Tibial nerve (tissue), 4 donors: ENCODE measurements at regions not wholly inside any gene's neighbourhood (a gene's known extent, or its start where the extent isn't known, plus 50 kb on each side); places are given as distances from the start of the nearest gene placed in this dataset.

Experiments
- DNase-seq, 2 donors: peaks; one replicate each; pipeline ENCODE4 v3.0.0-alpha.2; 2019; ENCODE audit warnings: low spot score in 2 of 2
- H3K27ac ChIP-seq, 4 donors: fragments of 200-600 bp; sonication (generic) in 3 of 4; one replicate each; pipeline ENCODE4 v1.5.1; 2017 to 2019; ENCODE audit warnings: mild to moderate bottlenecking in 1 of 4
- H3K27me3 ChIP-seq, 2 donors: fragments of 200-600 bp; sonication (generic) in 1 of 2; one replicate each; pipeline versions ENCODE4 v1.5.1 to v1.6.0; 2017 to 2019
- H3K36me3 ChIP-seq, 3 donors: fragments of 200-600 bp; sonication (generic); one replicate each; pipeline ENCODE4 v1.5.1; 2018 to 2019
- H3K4me1 ChIP-seq, 4 donors: fragments of 200-600 bp; sonication (generic) in 3 of 4; one replicate each; pipeline ENCODE4 v1.5.1; 2017 to 2019
- H3K4me3 ChIP-seq, 4 donors: fragments of 200-600 bp; sonication (generic) in 3 of 4; one replicate each; pipeline ENCODE4 v1.5.1; 2017 to 2019; ENCODE audit warnings: mild to moderate bottlenecking in 1 of 4, moderate library complexity in 1 of 4
- H3K9me3 ChIP-seq, 4 donors: fragments of 200-600 bp; sonication (generic) in 3 of 4; one replicate each; pipeline ENCODE4 v1.5.1; 2017 to 2019
- CTCF ChIP-seq, 5 experiments: fragments of 200-600 bp in 3 of 5; fragments of 450-650 bp in 2 of 5; sonication (generic) in 3 of 5; IDR thresholded peaks; one replicate each; pipeline ENCODE4 v1.5.1; 2016 to 2019; ENCODE audit warnings: antibody characterized with exemption in 5 of 5, mild to moderate bottlenecking in 3 of 5, moderate library complexity in 2 of 5
- EP300 ChIP-seq, 2 donors: sonication (generic); formaldehyde crosslinking; IDR thresholded peaks; one replicate each; pipeline ENCODE4 v1.6.1; 2017; ENCODE audit warnings: antibody characterized with exemption in 2 of 2, mild to moderate bottlenecking in 1 of 2
- POLR2A ChIP-seq, 2 donors: fragments of 450-650 bp; IDR thresholded peaks; one replicate each; pipeline ENCODE4 v1.6.1; 2017; ENCODE audit warnings: antibody characterized with exemption in 2 of 2, mild to moderate bottlenecking in 2 of 2, moderate library complexity in 2 of 2
- WGBS, 2 donors: methylation state at CpG; one replicate each; pipeline ENCODE4 v1.1.5; 2018; 5-methylcytosine and 5-hydroxymethylcytosine counted together

- Histone ChIP-seq H3K36me3 (no peaks in the 10 kb centered on the region), H3K27ac (no peak overlapping the region), H3K4me1 (no peaks in the 10 kb centered on the region), H3K9me3 (no peaks in the 10 kb centered on the region), H3K4me3 (no peak overlapping the region), H3K27me3 (no peaks in the 10 kb centered on the region)
- DNase-seq: no peak
- TF ChIP-seq CTCF (IDR thresholded peaks at IDR 0.05) (no peak), POLR2A (IDR thresholded peaks at IDR 0.05) (no peak), EP300 (IDR thresholded peaks at IDR 0.05) (no peak)
- 85 to 90% methylated on average over 1 of the region's 1 CpG for WGBS, 2 donors
Measured at GRCh38 chr1:221605569-221605968, 136.3 kb downstream of the DUSP10 start.

- Histone ChIP-seq H3K27ac (no peak overlapping the region), H3K4me3 (no peak overlapping the region), H3K27me3 (no peaks in the 10 kb centered on the region), H3K9me3 (no peaks in the 10 kb centered on the region), H3K36me3 (no peaks in the 10 kb centered on the region), H3K4me1 (no peaks in the 10 kb centered on the region)
- DNase-seq: no peak
- TF ChIP-seq EP300 (IDR thresholded peaks at IDR 0.05): no peak
- no peak for TF ChIP-seq CTCF (IDR thresholded peaks at IDR 0.05)
- no peak for TF ChIP-seq POLR2A (IDR thresholded peaks at IDR 0.05)
- 66 to 72% methylated on average over 4 of the region's 4 CpGs for WGBS, 2 donors
Measured at GRCh38 chr1:221606256-221606655, 135.6 kb downstream of the DUSP10 start.

GRCh38 chr1:221608835-221609320 lies 133.0 kb downstream of the DUSP10 start:
- no peak for TF ChIP-seq POLR2A (IDR thresholded peaks at IDR 0.05)
- TF ChIP-seq EP300 (IDR thresholded peaks at IDR 0.05): no peak
- TF ChIP-seq CTCF (IDR thresholded peaks at IDR 0.05): no peak

GRCh38 chr1:221611656-221612046 lies 130.2 kb downstream of the DUSP10 start:
- no peak overlapping the region for H3K27ac ChIP-seq
- no peak overlapping the region for H3K4me3 ChIP-seq
- TF ChIP-seq CTCF (IDR thresholded peaks at IDR 0.05) (no peak), POLR2A (IDR thresholded peaks at IDR 0.05) (no peak), EP300 (IDR thresholded peaks at IDR 0.05) (no peak)
- no peaks in the 10 kb centered on the region for H3K9me3 ChIP-seq
- no peak for DNase-seq
- H3K36me3 ChIP-seq: no peaks in the 10 kb centered on the region
- H3K27me3 ChIP-seq: no peaks in the 10 kb centered on the region
- 45 to 68% methylated on average over 2 of the region's 2 CpGs for WGBS, 2 donors
- peaks cover 0 to 8% (median 0%) of the 10 kb centered on the region in 4 donors for H3K4me1 ChIP-seq

More at GRCh38 chr1:221608835-221609320, 133.0 kb downstream of the DUSP10 start:
- H3K27me3 ChIP-seq: no peaks in the 10 kb centered on the region
- no peaks in the 10 kb centered on the region for H3K36me3 ChIP-seq
- H3K4me3 ChIP-seq: no peak overlapping the region
- DNase-seq: no peak
- no peaks in the 10 kb centered on the region for H3K9me3 ChIP-seq
- no peak overlapping the region for H3K27ac ChIP-seq
- H3K4me1 ChIP-seq: peaks cover 0 to 8% (median 0%) of the 10 kb centered on the region in 4 donors

GRCh38 chr1:221612047-221612777 lies 129.7 kb downstream of the DUSP10 start:
- Histone ChIP-seq H3K4me3 (no peak overlapping the region), H3K36me3 (no peaks in the 10 kb centered on the region), H3K9me3 (no peaks in the 10 kb centered on the region), H3K4me1 (peaks cover 0 to 8% (median 0%) of the 10 kb centered on the region in 4 donors), H3K27me3 (no peaks in the 10 kb centered on the region), H3K27ac (no peak overlapping the region)
- no peak for TF ChIP-seq CTCF (IDR thresholded peaks at IDR 0.05)
- TF ChIP-seq POLR2A (IDR thresholded peaks at IDR 0.05): no peak
- peak in 1 of 2 donors; percentile 48 for TF ChIP-seq EP300 (IDR thresholded peaks at IDR 0.05)
- peak; percentile 21 to 24 for DNase-seq
- WGBS, 2 donors: 39 to 45% methylated on average over 5 of the region's 5 CpGs
